HG03342 (cell line): ENCODE measurements at regions not wholly inside any gene's neighbourhood (a gene's known extent, or its start where the extent isn't known, plus 50 kb on each side); places are given as distances from the start of the nearest gene placed in this dataset.
"Not testable (repeated sequence)": the region's sequence is repeated elsewhere in the genome, so short reads cannot be mapped to it uniquely, and the experiment has no call there.

Experiments used
- ATAC-seq: cut with Tn5 transposase; IDR thresholded peaks from one replicate; pipeline ENCODE4 v1.9.1; 2021; ENCODE audit warnings: mild to moderate bottlenecking, moderate library complexity; ENCODE audit not compliant: unreplicated experiment

GRCh38 chr13:65265988-65266387 is 1964.1 kb downstream of the PCDH9 start:
- no peak for ATAC-seq

- no peak for ATAC-seq
Measured at GRCh38 chr13:65264066-65264465, 1966.1 kb downstream of the PCDH9 start.

GRCh38 chr13:65260946-65261891 is 1968.9 kb downstream of the PCDH9 start:
- no peak for ATAC-seq

- ATAC-seq: no peak
Measured at GRCh38 chr13:65240773-65241172, 1989.4 kb downstream of the PCDH9 start.

- ATAC-seq: no peak
Measured at GRCh38 chr13:65236841-65237418, 1993.2 kb downstream of the PCDH9 start.

GRCh38 chr13:65217471-65217995 is 2012.6 kb downstream of the PCDH9 start:
- ATAC-seq: no peak

GRCh38 chr13:65202845-65203244 is 2027.3 kb downstream of the PCDH9 start:
- ATAC-seq: not testable (repeated sequence)

GRCh38 chr13:65188721-65189120 is 2041.4 kb downstream of the PCDH9 start:
- ATAC-seq: no peak

GRCh38 chr13:65168026-65168425 is 2062.1 kb downstream of the PCDH9 start:
- ATAC-seq: no peak

- no peak for ATAC-seq
Measured at GRCh38 chr13:65166675-65167074, 2063.5 kb downstream of the PCDH9 start.

- no peak for ATAC-seq
Measured at GRCh38 chr13:65159803-65160202, 2070.3 kb downstream of the PCDH9 start.

- no peak for ATAC-seq
Measured at GRCh38 chr13:65155861-65156260, 2074.3 kb downstream of the PCDH9 start.

- no peak for ATAC-seq
Measured at GRCh38 chr13:65154661-65155447, 2075.3 kb downstream of the PCDH9 start.

- no peak for ATAC-seq
Measured at GRCh38 chr13:65149687-65150086, 2080.4 kb downstream of the PCDH9 start.

GRCh38 chr13:65143920-65144319 is 2086.2 kb downstream of the PCDH9 start:
- no peak for ATAC-seq

GRCh38 chr13:65133094-65133493 is 2097.0 kb downstream of the PCDH9 start:
- ATAC-seq: no peak

GRCh38 chr13:65125236-65125635 is 2104.9 kb downstream of the PCDH9 start:
- ATAC-seq: no peak

- ATAC-seq: no peak
Measured at GRCh38 chr13:65112531-65112941, 2117.6 kb downstream of the PCDH9 start.

- no peak for ATAC-seq
Measured at GRCh38 chr13:65112123-65112522, 2118.0 kb downstream of the PCDH9 start.

GRCh38 chr13:65111223-65111622 is 2118.9 kb downstream of the PCDH9 start:
- no peak for ATAC-seq

GRCh38 chr13:65104436-65104835 is 2125.7 kb downstream of the PCDH9 start:
- not testable (repeated sequence) for ATAC-seq
